Transverse colon (tissue), 4 donors: ENCODE measurements at regions not wholly inside any gene's neighbourhood (a gene's known extent, or its start where the extent isn't known, plus 50 kb on each side); places are given as distances from the start of the nearest gene placed in this dataset.

Experiments used
- CTCF ChIP-seq, 5 experiments: fragments of 200-600 bp in 3 of 5; fragments of 450-650 bp in 2 of 5; sonication (generic) in 3 of 5; IDR thresholded peaks; 1 replicate in 2 of 5; 2 replicates in 3 of 5; pipeline ENCODE4 v1.5.1; 2016 to 2017; ENCODE audit warnings: antibody characterized with exemption in 5 of 5, inconsistent platforms in 3 of 5, mild to moderate bottlenecking in 2 of 5, moderate library complexity in 1 of 5
- EP300 ChIP-seq: sonication (generic); formaldehyde crosslinking; IDR thresholded peaks from one replicate; pipeline ENCODE4 v1.6.1; 2017; ENCODE audit warnings: antibody characterized with exemption, low read depth
- POLR2A ChIP-seq: fragments of 450-650 bp; IDR thresholded peaks from one replicate; pipeline ENCODE4 v1.6.1; 2016; ENCODE audit warnings: antibody characterized with exemption, mild to moderate bottlenecking, moderate library complexity
- POLR2AphosphoS5 ChIP-seq, 3 donors: sonication (generic); formaldehyde crosslinking; IDR thresholded peaks; one replicate each; pipeline ENCODE4 v1.6.1; 2016; ENCODE audit warnings: antibody characterized with exemption in 3 of 3

- TF ChIP-seq CTCF (IDR thresholded peaks at IDR 0.05): no peak
- no peak for TF ChIP-seq EP300
- TF ChIP-seq POLR2AphosphoS5 (IDR thresholded peaks at IDR 0.05): no peak
- TF ChIP-seq POLR2A: no peak
Measured at GRCh38 chr11:71354394-71355105, 93.6 kb downstream of the DHCR7 start.
